ENCODE measurements at regions not wholly inside any gene's neighbourhood (a gene's known extent, or its start where the extent isn't known, plus 50 kb on each side); places are given as distances from the start of the nearest gene placed in this dataset.

DNA sequence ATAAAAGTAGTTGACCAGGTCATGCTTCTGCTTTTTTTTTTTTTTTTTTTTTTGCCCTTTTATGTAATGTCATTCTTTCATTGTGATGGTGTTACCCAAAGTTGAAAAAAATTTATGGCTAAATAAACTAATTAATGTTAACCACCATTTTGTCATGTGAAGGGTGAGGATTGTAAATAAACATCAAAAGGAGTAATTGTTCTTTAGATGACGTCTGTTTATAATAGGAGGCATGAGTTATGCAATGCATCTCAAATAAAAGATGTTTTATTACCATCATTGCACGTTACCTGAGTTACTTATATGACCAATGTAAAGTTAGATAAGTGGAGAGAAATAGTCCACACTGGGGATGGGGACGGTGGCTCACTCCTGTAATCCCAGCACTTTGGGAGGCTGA lies 349.9 kb upstream of the PDE3A start:
- TF ChIP-seq CTCF (IDR thresholded peaks at IDR 0.05): no peak
- no peak for TF ChIP-seq POLR2A (IDR thresholded peaks at IDR 0.05)

Measured in sigmoid colon (tissue), 3 donors.